ENCODE measurements at regions not wholly inside any gene's neighbourhood (a gene's known extent, or its start where the extent isn't known, plus 50 kb on each side); places are given as distances from the start of the nearest gene placed in this dataset.

GRCh38 chr4:151618858-151619257, 141.9 kb downstream of the GATB start:
- H3K27ac ChIP-seq (ENCODE audit: extremely low read depth, low read depth, low read length): no peak overlapping the region
- no peaks in the 10 kb centered on the region for H3K9me1 ChIP-seq (ENCODE audit: control insufficient read depth, insufficient read depth, low read length)
- no peaks in the 10 kb centered on the region for H3K4me1 ChIP-seq (replicated peaks in 1 of 2; ENCODE audit: control insufficient read depth in 2 of 2, insufficient read depth in 2 of 2, low read length in 2 of 2)
- no peaks in the 10 kb centered on the region for H4K20me1 ChIP-seq (replicated peaks; ENCODE audit: control insufficient read depth, insufficient read depth, low read length)
- peaks cover 0 to 6% of the 10 kb centered on the region in 2 experiments; a peak in 4 of 5 replicates for H3K27me3 ChIP-seq (ENCODE audit: control insufficient read depth in 2 of 2, insufficient read depth in 2 of 2, low read length in 2 of 2)
- no TSS peak for BruUV-seq (replicated peaks)
- 0% methylated on average over 2 of the region's 2 CpGs for WGBS (ENCODE audit: insufficient coverage, low coverage, missing lambda C conversion rate)
- intact Hi-C loops (cut with micrococcal nuclease): no loop called here
- no peak overlapping the region for H3K4me2 ChIP-seq (ENCODE audit: insufficient read depth, low read length)
- DNase-seq (ENCODE audit: extremely low read depth in 1 of 4, low spot score in 3 of 4): no peak
- no peaks in the 10 kb centered on the region for H3K9me3 ChIP-seq (replicated peaks; ENCODE audit: control insufficient read depth, insufficient read depth, low read depth, low read length)
- FAIRE-seq: no peak
- no peak for ATAC-seq
- H3K79me2 ChIP-seq (ENCODE audit: control insufficient read depth, insufficient read depth, low read length): no peaks in the 10 kb centered on the region
- no peak overlapping the region for H2AFZ ChIP-seq (ENCODE audit: low read depth, low read length)
- ChIA-PET CTCF (ENCODE audit: low intra/inter-chr PET ratio) (no interaction called here), POLR2A (no interaction called here)
- no peak overlapping the region for H3K4me3 ChIP-seq
- TF ChIP-seq GMEB1 (CRISPR knock-in tag; IDR thresholded peaks at IDR 0.05) (no peak), RUNX1 (IDR thresholded peaks at IDR 0.05; ENCODE audit: low read depth) (no peak), NR2F6 (CRISPR knock-in tag; IDR thresholded peaks at IDR 0.05) (no peak), TAL1 (IDR thresholded peaks at IDR 0.05) (no peak), ELF4 (CRISPR knock-in tag; IDR thresholded peaks at IDR 0.05) (no peak), SFPQ (IDR thresholded peaks at IDR 0.05; ENCODE audit: low read depth, low read length) (no peak), DIDO1 (tag; IDR thresholded peaks at IDR 0.05; ENCODE audit: low read depth) (no peak), HNRNPUL1 (IDR thresholded peaks at IDR 0.05; ENCODE audit: low read length) (no peak), COPS2 (conservative IDR thresholded peaks at IDR 0.05) (no peak), ZNF644 (tag; IDR thresholded peaks at IDR 0.05; ENCODE audit: low read depth) (no peak), FOXA3 (CRISPR knock-in tag; conservative IDR thresholded peaks at IDR 0.05 in 1 of 2, IDR thresholded peaks at IDR 0.05 in 1 of 2) (no peak), ATF4 (CRISPR knock-in tag; IDR thresholded peaks at IDR 0.05) (no peak), ETV1 (tag; conservative IDR thresholded peaks at IDR 0.05; ENCODE audit: low read depth) (no peak), MYBL2 (IDR thresholded peaks at IDR 0.05; ENCODE audit: low read depth) (no peak), MYBL2 (CRISPR knock-in tag; IDR thresholded peaks at IDR 0.05; ENCODE audit: borderline replicate concordance) (no peak), ZBTB5 (IDR thresholded peaks at IDR 0.05) (no peak), HDAC2 (IDR thresholded peaks at IDR 0.05) (no peak), NR3C1 (CRISPR knock-in tag; IDR thresholded peaks at IDR 0.05) (no peak), SMAD1 (IDR thresholded peaks at IDR 0.05; ENCODE audit: low read depth, low read length, partially characterized antibody) (no peak), CBFA2T2 (conservative IDR thresholded peaks at IDR 0.05) (no peak)
- in situ Hi-C loops (cut with MboI): loop anchor here (10.0 kb wide), 1 partner anchor 504 kb away; no protein-coding TSS in a partner anchor
- H3K36me3 ChIP-seq (ENCODE audit: control insufficient read depth, insufficient read depth, low read length): no peaks in the 10 kb centered on the region
- H3K9ac ChIP-seq (ENCODE audit: insufficient read depth in 1 of 2, low read depth in 2 of 2, low read length in 2 of 2): no peak overlapping the region
